ENCODE measurements at regions not wholly inside any gene's neighbourhood (a gene's known extent, or its start where the extent isn't known, plus 50 kb on each side); places are given as distances from the start of the nearest gene placed in this dataset.

GRCh38 chr7:80312139-80312661, 177.6 kb downstream of the GNAI1 start:
- H3K4me3 ChIP-seq (ENCODE audit: low read depth, poor library complexity, severe bottlenecking): no peak overlapping the region
- 21 to 33% methylated on average over 5 of the region's 5 CpGs for WGBS, 2 donors
- TF ChIP-seq POLR2A (IDR thresholded peaks at IDR 0.05) (no peak), CTCF (IDR thresholded peaks at IDR 0.05) (no peak)
- DNase-seq (ENCODE audit: low spot score in 2 of 2): no peak
- intact Hi-C loops (cut with DNase I; ENCODE audit: low total_unique reads): no loop called here

- no peak overlapping the region for H3K4me3 ChIP-seq (ENCODE audit: low read depth, poor library complexity, severe bottlenecking)
Measured at GRCh38 chr7:80311313-80311712, 176.7 kb downstream of the GNAI1 start.

GRCh38 chr7:80309971-80310549, 175.4 kb downstream of the GNAI1 start:
- TF ChIP-seq POLR2A (IDR thresholded peaks at IDR 0.05) (no peak), CTCF (IDR thresholded peaks at IDR 0.05) (no peak)

More at GRCh38 chr7:80311313-80311712, 176.7 kb downstream of the GNAI1 start:
- intact Hi-C loops (cut with DNase I; ENCODE audit: low total_unique reads): no loop called here
- no peak for DNase-seq (ENCODE audit: low spot score in 2 of 2)
- TF ChIP-seq CTCF (IDR thresholded peaks at IDR 0.05) (no peak), POLR2A (IDR thresholded peaks at IDR 0.05) (no peak)
- 53% methylated on average over 2 of the region's 2 CpGs for WGBS, 2 donors

GRCh38 chr7:80309377-80309776, 174.7 kb downstream of the GNAI1 start:
- 98 to 99% methylated on average over 3 of the region's 3 CpGs for WGBS, 2 donors
- TF ChIP-seq POLR2A (IDR thresholded peaks at IDR 0.05) (no peak), CTCF (IDR thresholded peaks at IDR 0.05) (no peak)
- no peak for DNase-seq (ENCODE audit: low spot score in 2 of 2)
- intact Hi-C loops (cut with DNase I; ENCODE audit: low total_unique reads): no loop called here
- no peak overlapping the region for H3K4me3 ChIP-seq (ENCODE audit: low read depth, poor library complexity, severe bottlenecking)

More at GRCh38 chr7:80309971-80310549, 175.4 kb downstream of the GNAI1 start:
- intact Hi-C loops (cut with DNase I; ENCODE audit: low total_unique reads): no loop called here
- no peak overlapping the region for H3K4me3 ChIP-seq (ENCODE audit: low read depth, poor library complexity, severe bottlenecking)
- DNase-seq (ENCODE audit: low spot score in 2 of 2): no peak
- WGBS, 2 donors: 71 to 78% methylated on average over 4 of the region's 4 CpGs

- DNase-seq (ENCODE audit: low spot score in 2 of 2): peak in 1 of 2 donors; percentile 32
- TF ChIP-seq CTCF (IDR thresholded peaks at IDR 0.05): no peak
- no peak for TF ChIP-seq POLR2A (IDR thresholded peaks at IDR 0.05)
- WGBS, 2 donors: 80 to 86% methylated on average over 2 of the region's 2 CpGs
- H3K4me3 ChIP-seq (ENCODE audit: low read depth, poor library complexity, severe bottlenecking): no peak overlapping the region
- intact Hi-C loops (cut with DNase I; ENCODE audit: low total_unique reads): no loop called here
Measured at GRCh38 chr7:80307227-80307856, 172.7 kb downstream of the GNAI1 start.
